Omental fat pad (tissue), 3 donors: ENCODE measurements at regions not wholly inside any gene's neighbourhood (a gene's known extent, or its start where the extent isn't known, plus 50 kb on each side); places are given as distances from the start of the nearest gene placed in this dataset.
"Not testable (repeated sequence)": the region's sequence is repeated elsewhere in the genome, so short reads cannot be mapped to it uniquely, and the experiment has no call there.

Experiments
- ATAC-seq: fragments of 150-250 bp; one replicate; pipeline ENCODE4 v1.9.1; 2016; ENCODE audit warnings: mild to moderate bottlenecking, moderate library complexity; ENCODE audit not compliant: low FRiP score
- DNase-seq: peaks from one replicate; pipeline ENCODE4 v3.0.0-alpha.2; 2019; ENCODE audit warnings: low spot score
- CTCF ChIP-seq, 3 donors: fragments of 450-650 bp; IDR thresholded peaks; one replicate each; pipeline ENCODE4 v1.5.1; 2016 to 2017; ENCODE audit warnings: antibody characterized with exemption in 3 of 3, mild to moderate bottlenecking in 3 of 3, moderate library complexity in 2 of 3

- TF ChIP-seq CTCF (IDR thresholded peaks at IDR 0.05): no peak
- no peak for DNase-seq
- ATAC-seq: no peak
Measured at GRCh38 chr14:101687756-101688546, 73.6 kb upstream of the PPP2R5C start.

- no peak for ATAC-seq
- DNase-seq: no peak
- TF ChIP-seq CTCF (IDR thresholded peaks at IDR 0.05): no peak
Measured at GRCh38 chr14:101689039-101689501, 72.4 kb upstream of the PPP2R5C start.

GRCh38 chr14:101689966-101690365 lies 71.5 kb upstream of the PPP2R5C start:
- DNase-seq, ATAC-seq: not testable (repeated sequence)

- TF ChIP-seq CTCF (IDR thresholded peaks at IDR 0.05): no peak
- ATAC-seq (no peak), DNase-seq (no peak)
Measured at GRCh38 chr14:101695659-101696058, 65.8 kb upstream of the PPP2R5C start.

GRCh38 chr14:101704140-101704539 lies 57.4 kb upstream of the PPP2R5C start:
- no peak for TF ChIP-seq CTCF (IDR thresholded peaks at IDR 0.05)
- no peak for DNase-seq
- no peak for ATAC-seq

GRCh38 chr14:101705733-101706508 lies 55.6 kb upstream of the PPP2R5C start:
- no peak for TF ChIP-seq CTCF (IDR thresholded peaks at IDR 0.05)
- DNase-seq (no peak), ATAC-seq (peak; percentile 60)

- DNase-seq: no peak
- no peak for TF ChIP-seq CTCF (IDR thresholded peaks at IDR 0.05)
- peak; percentile 34 for ATAC-seq
Measured at GRCh38 chr14:101706509-101707067, 54.9 kb upstream of the PPP2R5C start.
